ENCODE measurements at regions not wholly inside any gene's neighbourhood (a gene's known extent, or its start where the extent isn't known, plus 50 kb on each side); places are given as distances from the start of the nearest gene placed in this dataset.

DNA sequence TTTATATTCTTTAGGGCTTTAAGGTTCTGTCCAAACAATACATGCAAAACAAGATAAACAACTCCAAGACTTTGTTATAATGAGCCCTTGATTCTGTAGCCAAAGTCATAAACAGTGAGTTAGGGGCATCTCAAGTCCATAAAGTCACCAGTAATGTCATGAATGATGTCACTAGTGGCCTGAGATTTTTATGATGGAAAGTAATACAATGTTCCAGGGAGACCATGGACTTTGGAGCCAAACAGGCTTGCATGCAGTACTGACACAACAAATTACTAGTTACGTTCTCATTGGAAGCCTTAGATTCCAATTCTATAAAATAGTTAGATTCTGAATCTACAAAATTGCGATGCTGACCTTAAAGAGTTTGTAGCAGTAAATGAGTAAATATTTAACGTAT is 280.0 kb downstream of the HINT1 start:
- no peak overlapping the region for H2AFZ ChIP-seq
- no peak overlapping the region for H3K4me3 ChIP-seq
- no peaks in the 10 kb centered on the region for H3K27me3 ChIP-seq
- H3K4me2 ChIP-seq = peak overlapping the region; percentile 38
- H3K9me3 ChIP-seq (ENCODE audit: low read depth) = no peaks in the 10 kb centered on the region
- TF ChIP-seq, protein P1, sequence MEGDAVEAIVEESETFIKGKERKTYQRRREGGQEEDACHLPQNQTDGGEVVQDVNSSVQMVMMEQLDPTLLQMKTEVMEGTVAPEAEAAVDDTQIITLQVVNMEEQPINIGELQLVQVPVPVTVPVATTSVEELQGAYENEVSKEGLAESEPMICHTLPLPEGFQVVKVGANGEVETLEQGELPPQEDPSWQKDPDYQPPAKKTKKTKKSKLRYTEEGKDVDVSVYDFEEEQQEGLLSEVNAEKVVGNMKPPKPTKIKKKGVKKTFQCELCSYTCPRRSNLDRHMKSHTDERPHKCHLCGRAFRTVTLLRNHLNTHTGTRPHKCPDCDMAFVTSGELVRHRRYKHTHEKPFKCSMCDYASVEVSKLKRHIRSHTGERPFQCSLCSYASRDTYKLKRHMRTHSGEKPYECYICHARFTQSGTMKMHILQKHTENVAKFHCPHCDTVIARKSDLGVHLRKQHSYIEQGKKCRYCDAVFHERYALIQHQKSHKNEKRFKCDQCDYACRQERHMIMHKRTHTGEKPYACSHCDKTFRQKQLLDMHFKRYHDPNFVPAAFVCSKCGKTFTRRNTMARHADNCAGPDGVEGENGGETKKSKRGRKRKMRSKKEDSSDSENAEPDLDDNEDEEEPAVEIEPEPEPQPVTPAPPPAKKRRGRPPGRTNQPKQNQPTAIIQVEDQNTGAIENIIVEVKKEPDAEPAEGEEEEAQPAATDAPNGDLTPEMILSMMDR (IDR thresholded peaks at IDR 0.05; ENCODE audit: poor library complexity) = no peak
- TF ChIP-seq EZH2 (IDR thresholded peaks at IDR 0.05; ENCODE audit: borderline replicate concordance) = no peak
- DNase-seq (ENCODE audit: low spot score) = peak; percentile 77
- WGBS (ENCODE audit: low lambda C conversion rate, missing lambda C conversion rate) = 50% methylated on average over 3 of the region's 3 CpGs
- peaks cover 30% of the 10 kb centered on the region for H3K4me1 ChIP-seq (ENCODE audit: insufficient read depth)
- no peaks in the 10 kb centered on the region for H4K20me1 ChIP-seq (ENCODE audit: insufficient read depth, poor library complexity, severe bottlenecking)
- no peaks in the 10 kb centered on the region for H3K36me3 ChIP-seq (replicated peaks; ENCODE audit: insufficient read depth, low read depth)
- H3K27ac ChIP-seq = peak overlapping the region; percentile 90
- H3K79me2 ChIP-seq = no peaks in the 10 kb centered on the region
- no peaks in the 10 kb centered on the region for H3K9me2 ChIP-seq (replicated peaks; ENCODE audit: insufficient read depth)

DNA sequence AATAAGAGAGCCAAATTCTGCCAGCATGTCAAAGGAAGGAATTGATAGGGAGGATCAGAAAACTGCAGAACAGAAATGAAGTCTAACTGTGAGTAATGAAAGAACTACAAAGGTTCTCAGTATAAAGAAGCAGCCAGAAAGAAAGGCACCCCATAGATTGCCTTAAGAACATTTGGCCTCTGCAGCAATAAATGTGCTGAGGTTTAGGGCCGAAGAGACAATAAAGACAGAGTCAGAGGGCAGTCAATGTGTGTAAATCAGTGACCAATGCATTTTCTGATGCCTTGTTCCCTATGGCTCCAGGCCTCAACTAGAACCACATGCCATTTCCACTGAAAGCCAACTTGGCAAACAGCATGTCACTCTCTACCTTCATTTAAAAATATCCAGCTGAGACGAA is 281.0 kb downstream of the HINT1 start:
- peak; percentile 33 for DNase-seq (ENCODE audit: low spot score)
- no peak overlapping the region for H3K4me3 ChIP-seq
- TF ChIP-seq EZH2phosphoT487 (IDR thresholded peaks at IDR 0.05; ENCODE audit: low read depth, severe bottlenecking, unreplicated experiment) = no peak
- TF ChIP-seq, protein P1 (IDR thresholded peaks at IDR 0.05; ENCODE audit: poor library complexity) = no peak
- no peak for TF ChIP-seq EZH2 (IDR thresholded peaks at IDR 0.05; ENCODE audit: borderline replicate concordance)
- no peaks in the 10 kb centered on the region for H4K20me1 ChIP-seq (ENCODE audit: insufficient read depth, poor library complexity, severe bottlenecking)
- H2AFZ ChIP-seq = no peak overlapping the region
- no peak overlapping the region for H3K4me2 ChIP-seq
- H3K9me2 ChIP-seq (replicated peaks; ENCODE audit: insufficient read depth) = no peaks in the 10 kb centered on the region
- no peaks in the 10 kb centered on the region for H3K79me2 ChIP-seq
- H3K27ac ChIP-seq = peak overlapping the region; percentile 89
- WGBS (ENCODE audit: low lambda C conversion rate, missing lambda C conversion rate) = 49% methylated on average over 2 of the region's 2 CpGs
- no peaks in the 10 kb centered on the region for H3K9me3 ChIP-seq (ENCODE audit: low read depth)
- H3K36me3 ChIP-seq (replicated peaks; ENCODE audit: insufficient read depth, low read depth) = no peaks in the 10 kb centered on the region
- H3K27me3 ChIP-seq = no peaks in the 10 kb centered on the region
- peaks cover 30% of the 10 kb centered on the region for H3K4me1 ChIP-seq (ENCODE audit: insufficient read depth)

DNA sequence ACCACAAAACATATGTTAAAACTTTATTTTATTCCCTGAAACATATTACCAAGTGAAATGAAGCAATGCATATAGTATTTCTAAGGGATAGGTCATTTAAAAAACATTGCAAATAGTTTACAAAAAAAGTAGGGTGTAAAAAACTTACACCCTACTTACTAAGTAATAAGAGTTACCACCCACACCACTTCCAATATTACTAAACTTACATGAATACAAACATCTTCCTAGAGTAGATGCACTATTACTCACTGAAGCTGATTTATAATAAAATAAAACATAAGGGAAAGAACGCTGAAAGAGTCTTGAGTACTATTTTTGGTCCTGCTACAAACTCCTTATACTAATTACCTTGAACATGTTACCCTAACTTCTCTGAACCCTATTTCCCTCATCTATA is 289.4 kb downstream of the HINT1 start:
- H3K79me2 ChIP-seq = no peaks in the 10 kb centered on the region
- H3K9me3 ChIP-seq (ENCODE audit: low read depth) = no peaks in the 10 kb centered on the region
- no peak overlapping the region for H3K4me3 ChIP-seq
- no peak overlapping the region for H3K27ac ChIP-seq
- no peak overlapping the region for H3K4me2 ChIP-seq
- no peak for DNase-seq (ENCODE audit: low spot score)
- H4K20me1 ChIP-seq (ENCODE audit: insufficient read depth, poor library complexity, severe bottlenecking) = no peaks in the 10 kb centered on the region
- H2AFZ ChIP-seq = no peak overlapping the region
- no peaks in the 10 kb centered on the region for H3K4me1 ChIP-seq (ENCODE audit: insufficient read depth)
- TF ChIP-seq EZH2 (IDR thresholded peaks at IDR 0.05; ENCODE audit: borderline replicate concordance) (no peak), EZH2phosphoT487 (IDR thresholded peaks at IDR 0.05; ENCODE audit: low read depth, severe bottlenecking, unreplicated experiment) (no peak)
- TF ChIP-seq, protein P1 (IDR thresholded peaks at IDR 0.05; ENCODE audit: poor library complexity) = no peak
- no peaks in the 10 kb centered on the region for H3K27me3 ChIP-seq
- no peaks in the 10 kb centered on the region for H3K9me2 ChIP-seq (replicated peaks; ENCODE audit: insufficient read depth)
- 96% methylated on average over 1 of the region's 1 CpG for WGBS (ENCODE audit: low lambda C conversion rate, missing lambda C conversion rate)
- H3K36me3 ChIP-seq (replicated peaks; ENCODE audit: insufficient read depth, low read depth) = no peaks in the 10 kb centered on the region

DNA sequence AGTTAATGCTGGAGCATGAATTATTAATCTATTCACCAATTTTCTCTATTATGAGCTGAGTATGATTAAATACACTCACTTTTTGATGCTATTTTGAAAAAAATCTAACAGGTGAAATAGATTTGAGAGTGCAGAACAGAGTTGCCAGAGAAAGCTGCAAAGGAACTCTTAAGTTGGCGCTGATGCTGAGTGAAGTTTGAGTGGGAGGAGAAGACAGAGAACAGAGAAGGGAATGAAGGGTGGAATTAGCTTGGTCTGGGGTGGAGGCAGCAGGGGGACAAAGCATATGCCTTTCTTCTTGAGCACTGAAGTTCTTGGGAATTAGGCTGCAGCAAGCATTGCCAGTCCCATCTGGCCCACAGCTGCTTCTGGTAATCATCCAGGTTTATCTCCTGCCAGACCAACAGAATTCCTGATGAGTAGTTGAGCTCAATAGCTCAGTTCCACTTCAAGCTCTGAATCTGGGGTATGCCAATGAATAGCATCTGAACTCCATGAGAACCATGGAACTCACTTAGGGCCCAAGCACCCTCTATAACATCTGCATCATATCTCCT is 290.1 kb downstream of the HINT1 start:
- Histone ChIP-seq H3K36me3 (replicated peaks; ENCODE audit: insufficient read depth, low read depth) (no peaks in the 10 kb centered on the region), H4K20me1 (ENCODE audit: insufficient read depth, poor library complexity, severe bottlenecking) (no peaks in the 10 kb centered on the region), H3K9me2 (replicated peaks; ENCODE audit: insufficient read depth) (no peaks in the 10 kb centered on the region), H3K79me2 (no peaks in the 10 kb centered on the region), H3K27ac (no peak overlapping the region), H3K9me3 (ENCODE audit: low read depth) (no peaks in the 10 kb centered on the region), H2AFZ (no peak overlapping the region), H3K4me1 (ENCODE audit: insufficient read depth) (no peaks in the 10 kb centered on the region), H3K4me3 (no peak overlapping the region), H3K27me3 (no peaks in the 10 kb centered on the region), H3K4me2 (no peak overlapping the region)
- WGBS (ENCODE audit: low lambda C conversion rate, missing lambda C conversion rate) = 78% methylated on average over 1 of the region's 1 CpG
- DNase-seq (ENCODE audit: low spot score) = no peak
- TF ChIP-seq EZH2 (IDR thresholded peaks at IDR 0.05; ENCODE audit: borderline replicate concordance) (no peak), EZH2phosphoT487 (IDR thresholded peaks at IDR 0.05; ENCODE audit: low read depth, severe bottlenecking, unreplicated experiment) (no peak)
- TF ChIP-seq, protein P1 (IDR thresholded peaks at IDR 0.05; ENCODE audit: poor library complexity) = no peak

Data from hepatocyte (in vitro differentiated cells).